SK-N-MC (cell line): ENCODE measurements at regions not wholly inside any gene's neighbourhood (a gene's known extent, or its start where the extent isn't known, plus 50 kb on each side); places are given as distances from the start of the nearest gene placed in this dataset.

Experiments used
- EZH2 ChIP-seq: fragments of 200-600 bp; sonication (generic); IDR thresholded peaks from one replicate; pipeline ENCODE4 v1.6.1; 2017; ENCODE audit warnings: antibody characterized with exemption
- FOXP2 ChIP-seq: optimal IDR thresholded peaks from 2 replicates; pipeline ENCODE3; 2011; ENCODE audit warnings: mild to moderate bottlenecking, moderate library complexity; ENCODE audit not compliant: insufficient read depth; ENCODE audit errors: extremely low read length, control extremely low read depth
- POLR2AphosphoS5 ChIP-seq: IDR thresholded peaks from 2 replicates; pipeline ENCODE4 v1.6.1; 2012; ENCODE audit warnings: mild to moderate bottlenecking, low read depth, low read length, borderline replicate concordance

- TF ChIP-seq EZH2 (no peak), POLR2AphosphoS5 (no peak), FOXP2 (no peak)
These were observed 109.0 kb upstream of the DHX40 start for GRCh38 chr17:59456428-59456827.
